ENCODE measurements at regions not wholly inside any gene's neighbourhood (a gene's known extent, or its start where the extent isn't known, plus 50 kb on each side); places are given as distances from the start of the nearest gene placed in this dataset.

DNA sequence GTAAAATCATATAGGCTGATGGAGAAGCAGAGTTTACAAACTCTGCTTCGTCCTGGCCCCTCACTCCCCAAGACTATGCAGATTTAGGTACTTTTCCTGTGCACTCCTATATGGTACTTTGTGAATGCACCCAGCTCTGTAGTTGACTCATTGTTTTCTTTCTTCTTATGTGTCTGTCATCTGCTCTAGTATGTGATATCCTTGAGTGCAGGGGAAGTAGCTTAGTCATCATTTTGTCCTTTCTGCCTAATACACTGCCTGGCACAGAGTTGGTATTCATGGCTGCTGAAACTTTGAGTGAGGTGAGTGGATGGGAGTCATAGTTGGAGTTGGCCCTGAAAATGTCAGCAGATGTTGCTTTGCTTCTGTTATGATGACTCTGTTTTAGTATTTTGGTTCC, 222.6 kb downstream of the RNF144B start:
- H3K4me3 ChIP-seq (ENCODE audit: low read depth, low read length): no peak overlapping the region
- no peak for DNase-seq (ENCODE audit: low read depth, low spot score)
- TF ChIP-seq, protein P1, sequence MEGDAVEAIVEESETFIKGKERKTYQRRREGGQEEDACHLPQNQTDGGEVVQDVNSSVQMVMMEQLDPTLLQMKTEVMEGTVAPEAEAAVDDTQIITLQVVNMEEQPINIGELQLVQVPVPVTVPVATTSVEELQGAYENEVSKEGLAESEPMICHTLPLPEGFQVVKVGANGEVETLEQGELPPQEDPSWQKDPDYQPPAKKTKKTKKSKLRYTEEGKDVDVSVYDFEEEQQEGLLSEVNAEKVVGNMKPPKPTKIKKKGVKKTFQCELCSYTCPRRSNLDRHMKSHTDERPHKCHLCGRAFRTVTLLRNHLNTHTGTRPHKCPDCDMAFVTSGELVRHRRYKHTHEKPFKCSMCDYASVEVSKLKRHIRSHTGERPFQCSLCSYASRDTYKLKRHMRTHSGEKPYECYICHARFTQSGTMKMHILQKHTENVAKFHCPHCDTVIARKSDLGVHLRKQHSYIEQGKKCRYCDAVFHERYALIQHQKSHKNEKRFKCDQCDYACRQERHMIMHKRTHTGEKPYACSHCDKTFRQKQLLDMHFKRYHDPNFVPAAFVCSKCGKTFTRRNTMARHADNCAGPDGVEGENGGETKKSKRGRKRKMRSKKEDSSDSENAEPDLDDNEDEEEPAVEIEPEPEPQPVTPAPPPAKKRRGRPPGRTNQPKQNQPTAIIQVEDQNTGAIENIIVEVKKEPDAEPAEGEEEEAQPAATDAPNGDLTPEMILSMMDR (IDR thresholded peaks at IDR 0.05; ENCODE audit: insufficient read depth, low read length, missing control alignments): no peak
- ChIA-PET POLR2A (no interaction called here), CTCF (interaction anchor here (1.2 kb wide), 1 partner anchor 14 kb away, joined by 4 read pairs; no protein-coding TSS in a partner anchor)

DNA sequence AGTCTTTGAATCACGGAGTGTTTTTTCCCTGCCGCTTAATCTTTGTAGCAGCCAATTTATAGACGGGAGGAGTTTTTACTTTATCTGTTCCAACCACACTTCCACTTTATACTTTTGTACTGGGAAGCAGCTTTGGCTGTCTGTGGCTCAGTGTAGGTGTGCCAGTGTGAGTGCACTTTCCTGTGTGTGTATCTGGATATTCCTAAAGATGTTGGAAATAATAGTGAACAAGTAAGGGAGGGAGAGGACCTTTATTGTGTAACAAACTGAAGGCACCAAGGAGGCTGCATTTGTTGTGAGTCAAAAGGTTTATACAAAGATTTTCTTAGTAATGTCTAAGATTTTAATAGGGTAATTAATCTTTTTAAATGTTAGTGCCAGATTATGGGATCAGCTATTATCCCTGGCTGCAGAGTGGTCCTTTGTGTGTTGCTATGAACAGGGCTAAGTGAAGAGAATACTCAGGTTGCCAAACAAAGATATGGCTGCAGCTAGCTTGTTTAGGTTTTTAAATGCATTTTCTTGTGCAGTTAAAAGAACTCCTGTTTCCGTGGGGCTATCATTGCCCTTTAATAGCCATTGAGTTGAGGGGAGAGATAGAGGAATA, 226.3 kb downstream of the RNF144B start:
- no peak for DNase-seq (ENCODE audit: low read depth, low spot score)
- H3K4me3 ChIP-seq (ENCODE audit: low read depth, low read length): no peak overlapping the region
- ChIA-PET CTCF (interaction anchor here (1.2 kb wide), 1 partner anchor 17 kb away, joined by 4 read pairs; no protein-coding TSS in a partner anchor), POLR2A (no interaction called here)
- TF ChIP-seq, protein P1 (IDR thresholded peaks at IDR 0.05; ENCODE audit: insufficient read depth, low read length, missing control alignments): no peak

DNA sequence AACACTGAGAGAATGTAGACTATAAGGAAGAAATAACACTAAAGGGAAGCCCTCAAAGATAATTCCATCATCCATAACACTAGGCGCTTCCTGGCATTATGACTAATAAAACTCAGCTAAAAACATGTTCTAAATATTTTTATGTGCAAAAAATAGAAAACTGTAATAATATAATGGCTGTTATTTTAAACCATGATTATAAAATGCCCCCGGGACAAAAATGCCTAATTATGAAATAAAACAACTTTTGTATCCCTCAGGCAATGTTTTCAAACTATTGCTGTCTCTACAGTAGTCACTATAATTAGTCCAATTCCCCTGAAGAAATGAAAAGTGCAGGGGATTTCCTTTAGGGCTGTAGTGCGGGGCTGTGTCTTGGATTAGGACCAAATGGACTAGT, 242.4 kb downstream of the RNF144B start:
- H3K4me3 ChIP-seq (ENCODE audit: low read depth, low read length): no peak overlapping the region
- no peak for DNase-seq (ENCODE audit: low read depth, low spot score)
- POLR2A ChIA-PET: no interaction called here
- TF ChIP-seq, protein P1 (IDR thresholded peaks at IDR 0.05; ENCODE audit: insufficient read depth, low read length, missing control alignments): no peak
- CTCF ChIA-PET: no interaction called here

DNA sequence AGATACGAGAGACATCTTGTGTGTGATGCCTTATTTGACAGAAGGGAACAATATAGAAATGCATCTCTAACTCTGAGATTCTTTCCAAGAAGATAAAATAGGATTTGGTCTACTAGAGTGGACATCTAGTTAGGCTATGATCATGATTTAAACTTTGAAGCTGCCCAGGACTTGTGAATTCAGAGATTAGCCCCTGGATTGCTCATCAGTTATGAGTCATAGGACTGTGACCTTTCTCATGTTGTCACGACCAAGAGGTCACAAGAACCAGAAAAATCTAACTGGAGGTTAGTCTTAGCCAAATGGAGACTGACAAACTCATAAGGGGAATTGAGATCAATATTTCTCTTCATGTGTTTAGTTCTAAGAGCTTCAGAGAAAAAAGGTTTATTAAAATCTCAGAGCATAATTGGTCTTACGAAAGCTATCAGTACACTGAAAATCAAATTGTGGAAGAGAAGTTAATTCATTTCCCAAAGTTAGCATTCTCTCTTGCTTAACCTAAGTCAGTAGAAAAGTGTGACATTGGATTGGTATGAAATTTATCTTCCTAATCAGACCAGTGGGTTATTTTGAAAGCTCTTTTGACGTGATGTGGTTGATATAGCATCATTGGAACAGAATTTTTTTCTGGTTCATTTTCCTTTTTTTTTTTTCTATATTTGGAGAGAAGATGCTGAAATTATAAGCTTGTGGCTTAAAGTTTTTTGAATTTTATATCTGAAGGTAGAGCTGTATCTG, 245.7 kb downstream of the RNF144B start:
- TF ChIP-seq, protein P1 (IDR thresholded peaks at IDR 0.05; ENCODE audit: insufficient read depth, low read length, missing control alignments): no peak
- no peak for DNase-seq (ENCODE audit: low read depth, low spot score)
- H3K4me3 ChIP-seq (ENCODE audit: low read depth, low read length): no peak overlapping the region
- ChIA-PET POLR2A (no interaction called here), CTCF (no interaction called here)

DNA sequence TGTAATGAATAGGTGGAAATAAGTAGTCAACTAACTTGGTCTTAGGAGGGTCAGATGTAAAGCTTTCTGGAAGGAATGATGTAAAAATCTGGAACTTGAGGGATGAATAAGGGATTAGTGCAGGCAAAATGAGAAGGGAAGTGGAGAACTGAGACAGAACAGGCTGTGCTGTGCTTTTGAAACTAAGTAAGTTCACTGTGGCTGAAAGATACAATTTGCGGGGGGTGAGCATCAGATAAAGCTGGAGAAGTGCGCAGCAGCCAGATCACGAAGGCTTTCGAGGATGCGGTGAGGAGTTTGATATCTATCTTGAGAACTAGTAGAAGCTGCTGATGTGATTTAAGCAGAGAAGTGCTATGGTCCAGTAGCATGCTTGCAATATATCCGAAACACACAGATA, 247.8 kb downstream of the RNF144B start:
- no peak overlapping the region for H3K4me3 ChIP-seq (ENCODE audit: low read depth, low read length)
- ChIA-PET CTCF (no interaction called here), POLR2A (no interaction called here)
- no peak for DNase-seq (ENCODE audit: low read depth, low spot score)
- TF ChIP-seq, protein P1 (IDR thresholded peaks at IDR 0.05; ENCODE audit: insufficient read depth, low read length, missing control alignments): no peak

DNA sequence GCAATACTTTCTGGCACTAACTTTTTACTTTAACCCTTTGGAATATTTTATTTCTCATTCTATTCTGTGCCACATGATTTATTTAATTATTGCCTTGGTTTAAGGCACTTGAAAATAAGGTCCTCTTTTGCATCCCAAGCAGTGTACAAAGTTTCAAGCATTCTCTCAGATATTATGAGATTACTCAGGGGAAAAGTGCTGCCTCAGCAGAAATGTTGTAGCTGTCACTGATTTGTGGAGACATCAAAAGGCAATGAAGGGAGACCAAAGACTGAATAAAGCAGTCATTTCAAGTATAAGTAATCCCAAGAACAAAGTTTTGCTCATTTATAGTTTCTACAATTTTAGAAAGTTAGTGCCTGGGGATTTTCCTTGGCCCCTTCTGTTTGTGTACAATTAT, 253.0 kb downstream of the RNF144B start:
- no peak overlapping the region for H3K4me3 ChIP-seq (ENCODE audit: low read depth, low read length)
- TF ChIP-seq, protein P1 (IDR thresholded peaks at IDR 0.05; ENCODE audit: insufficient read depth, low read length, missing control alignments): no peak
- DNase-seq (ENCODE audit: low read depth, low spot score): no peak
- ChIA-PET CTCF (no interaction called here), POLR2A (no interaction called here)

Data from AG04449 (cell line).